ENCODE measurements at regions not wholly inside any gene's neighbourhood (a gene's known extent, or its start where the extent isn't known, plus 50 kb on each side); places are given as distances from the start of the nearest gene placed in this dataset.
"Not testable (repeated sequence)": the region's sequence is repeated elsewhere in the genome, so short reads cannot be mapped to it uniquely, and the experiment has no call there.

DNA sequence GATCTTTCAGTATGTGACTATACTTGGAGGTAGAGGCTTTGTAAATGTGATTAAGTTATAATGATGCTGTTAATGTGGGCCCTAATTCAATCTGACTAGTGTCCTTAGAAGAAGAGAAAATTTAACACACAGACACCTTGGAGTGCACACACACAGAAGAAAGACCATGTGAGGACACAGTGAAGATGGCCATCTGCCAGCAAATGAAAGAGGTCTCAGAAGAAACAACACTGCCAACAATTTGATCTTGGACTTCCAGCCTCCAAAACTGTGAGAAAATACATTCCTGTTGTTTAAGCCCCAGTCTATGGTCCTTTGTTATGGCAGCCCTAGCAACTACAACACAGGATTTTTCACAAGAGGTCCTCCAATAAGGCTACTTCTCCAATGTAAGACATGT is 120.9 kb upstream of the ABCB5 start:
- no peaks in the 10 kb centered on the region for H3K27me3 ChIP-seq (ENCODE audit: control insufficient read depth, insufficient read depth, low read length)
- H3K4me1 ChIP-seq (ENCODE audit: control insufficient read depth, insufficient read depth, low read length) = no peaks in the 10 kb centered on the region
- no peak overlapping the region for H3K27ac ChIP-seq (ENCODE audit: low read length)
- H3K36me3 ChIP-seq (ENCODE audit: control insufficient read depth, insufficient read depth, low read length) = no peaks in the 10 kb centered on the region
- no peak for DNase-seq (ENCODE audit: low read depth, low spot score)
- H3K4me3 ChIP-seq (ENCODE audit: low read length) = no peak overlapping the region
- H3K9me3 ChIP-seq (ENCODE audit: control insufficient read depth, insufficient read depth, low read length) = no peaks in the 10 kb centered on the region

DNA sequence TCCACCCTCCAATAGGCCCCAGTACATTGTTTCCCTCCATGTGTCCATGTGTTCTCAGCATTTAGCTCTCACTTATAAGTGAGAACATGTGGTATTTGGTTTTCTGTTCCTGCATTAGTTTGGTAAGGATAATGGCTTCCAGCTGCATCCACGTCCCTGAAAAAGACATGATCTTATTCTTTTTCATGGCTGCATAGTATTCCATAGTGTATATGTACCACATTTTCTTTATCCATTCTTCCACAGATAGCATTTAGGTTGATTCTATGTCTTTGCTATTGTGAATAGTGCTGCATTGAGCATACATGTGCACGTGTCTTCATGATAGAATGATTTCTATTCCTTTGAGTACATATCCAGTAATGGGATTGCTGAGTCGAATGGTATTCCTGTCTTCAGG is 114.0 kb upstream of the ABCB5 start:
- H3K27me3 ChIP-seq (ENCODE audit: control insufficient read depth, insufficient read depth, low read length); H3K4me3 ChIP-seq (ENCODE audit: low read length); H3K9me3 ChIP-seq (ENCODE audit: control insufficient read depth, insufficient read depth, low read length); DNase-seq (ENCODE audit: low read depth, low spot score); H3K36me3 ChIP-seq (ENCODE audit: control insufficient read depth, insufficient read depth, low read length); H3K27ac ChIP-seq (ENCODE audit: low read length); H3K4me1 ChIP-seq (ENCODE audit: control insufficient read depth, insufficient read depth, low read length): not testable (repeated sequence)
- no CpG with 5 or more reads among the region's 3 CpGs for WGBS (ENCODE audit: insufficient coverage, insufficient read length)

DNA sequence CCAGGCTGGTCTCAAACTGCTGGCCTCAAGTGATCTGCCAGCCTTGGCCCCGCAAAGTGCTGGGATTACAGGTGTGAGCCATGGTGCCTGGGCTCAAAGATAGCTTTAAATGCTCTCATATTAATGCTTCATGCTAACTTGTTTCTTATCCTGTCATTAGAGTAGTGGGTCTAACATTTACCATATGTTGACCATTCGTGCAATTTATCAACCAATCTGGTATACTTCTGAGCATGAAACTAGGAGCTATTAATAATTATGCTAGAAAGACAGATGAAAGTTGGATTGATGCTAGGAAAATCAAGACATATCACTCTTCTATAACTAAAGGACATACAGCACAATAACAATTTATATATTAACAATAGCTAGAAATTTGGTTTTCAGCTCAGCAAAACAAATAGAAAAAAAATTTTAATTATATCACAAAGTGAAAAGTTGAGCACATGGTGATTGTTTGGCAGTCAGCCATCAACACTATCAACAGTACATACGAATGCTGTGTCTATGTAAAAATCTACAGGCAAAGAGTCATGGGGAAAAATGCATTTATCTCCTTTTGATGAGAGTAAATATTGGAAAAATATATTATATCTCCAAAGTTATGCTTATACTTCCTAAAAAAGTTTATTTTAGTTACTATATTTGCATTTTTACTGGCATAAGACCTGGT is 112.1 kb upstream of the ABCB5 start:
- WGBS (ENCODE audit: insufficient coverage, insufficient read length) = no CpG with 5 or more reads among the region's 3 CpGs
- DNase-seq (ENCODE audit: low read depth, low spot score) = no peak

DNA sequence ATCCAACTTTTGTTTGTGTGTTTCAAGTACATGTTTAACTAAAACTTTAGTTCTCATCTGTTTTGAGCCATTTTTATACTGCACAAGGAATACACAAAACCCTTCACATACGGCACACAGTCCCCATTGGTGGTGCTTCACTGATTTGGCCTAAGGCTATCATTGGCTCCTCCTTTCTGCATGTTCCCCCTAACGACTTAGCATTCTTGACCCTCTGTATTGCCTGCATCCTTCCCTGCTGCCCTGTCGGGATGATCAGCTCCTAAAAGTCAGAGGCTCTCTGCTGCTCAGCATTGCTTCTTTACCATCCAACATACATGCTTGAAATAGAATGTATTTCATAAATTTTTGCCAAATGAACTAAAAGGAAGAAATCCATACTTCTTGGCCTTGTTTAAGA is 111.4 kb upstream of the ABCB5 start:
- no peaks in the 10 kb centered on the region for H3K4me1 ChIP-seq (ENCODE audit: control insufficient read depth, insufficient read depth, low read length)
- H3K27ac ChIP-seq (ENCODE audit: low read length) = no peak overlapping the region
- H3K4me3 ChIP-seq (ENCODE audit: low read length) = no peak overlapping the region
- no peaks in the 10 kb centered on the region for H3K9me3 ChIP-seq (ENCODE audit: control insufficient read depth, insufficient read depth, low read length)
- DNase-seq (ENCODE audit: low read depth, low spot score) = no peak
- no peaks in the 10 kb centered on the region for H3K36me3 ChIP-seq (ENCODE audit: control insufficient read depth, insufficient read depth, low read length)
- no CpG with 5 or more reads among the region's 3 CpGs for WGBS (ENCODE audit: insufficient coverage, insufficient read length)
- no peaks in the 10 kb centered on the region for H3K27me3 ChIP-seq (ENCODE audit: control insufficient read depth, insufficient read depth, low read length)

More for the DNA sequence above, 112.1 kb upstream of the ABCB5 start:
- no peaks in the 10 kb centered on the region for H3K27me3 ChIP-seq (ENCODE audit: control insufficient read depth, insufficient read depth, low read length)
- no peaks in the 10 kb centered on the region for H3K36me3 ChIP-seq (ENCODE audit: control insufficient read depth, insufficient read depth, low read length)
- no peaks in the 10 kb centered on the region for H3K4me1 ChIP-seq (ENCODE audit: control insufficient read depth, insufficient read depth, low read length)
- no peak overlapping the region for H3K4me3 ChIP-seq (ENCODE audit: low read length)
- H3K27ac ChIP-seq (ENCODE audit: low read length) = no peak overlapping the region
- no peaks in the 10 kb centered on the region for H3K9me3 ChIP-seq (ENCODE audit: control insufficient read depth, insufficient read depth, low read length)

- WGBS (ENCODE audit: insufficient coverage, insufficient read length) = 100% methylated on average over 1 of the region's 2 CpGs
- Histone ChIP-seq H3K4me3 (ENCODE audit: low read length) (no peak overlapping the region), H3K9me3 (ENCODE audit: control insufficient read depth, insufficient read depth, low read length) (no peaks in the 10 kb centered on the region), H3K27ac (ENCODE audit: low read length) (no peak overlapping the region), H3K36me3 (ENCODE audit: control insufficient read depth, insufficient read depth, low read length) (no peaks in the 10 kb centered on the region), H3K4me1 (ENCODE audit: control insufficient read depth, insufficient read depth, low read length) (no peaks in the 10 kb centered on the region), H3K27me3 (ENCODE audit: control insufficient read depth, insufficient read depth, low read length) (no peaks in the 10 kb centered on the region)
- DNase-seq (ENCODE audit: low read depth, low spot score) = no peak
Measured at GRCh38 chr7:20506175-20506574, 109.3 kb upstream of the ABCB5 start.

DNA sequence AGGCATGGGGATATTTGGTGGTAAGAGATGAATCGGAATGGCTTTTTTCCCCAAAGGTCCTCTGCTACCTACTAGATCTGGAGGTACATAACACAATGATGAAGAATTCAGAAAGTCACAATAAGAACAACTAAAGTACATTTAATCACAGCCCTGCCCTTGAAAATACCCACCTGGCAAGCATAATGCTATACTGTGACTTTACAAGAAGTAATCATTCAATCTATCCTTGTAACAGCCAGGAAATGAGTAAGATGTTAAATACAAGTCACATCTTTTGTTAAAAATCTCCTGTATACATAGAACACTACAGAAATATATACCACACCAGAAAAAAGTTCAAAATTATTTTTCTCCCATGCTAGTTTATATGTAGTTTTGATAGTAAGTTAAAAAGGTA is 108.3 kb upstream of the ABCB5 start:
- no CpG with 5 or more reads among the region's 1 CpG for WGBS (ENCODE audit: insufficient coverage, insufficient read length)
- no peaks in the 10 kb centered on the region for H3K9me3 ChIP-seq (ENCODE audit: control insufficient read depth, insufficient read depth, low read length)
- DNase-seq (ENCODE audit: low read depth, low spot score) = no peak
- no peak overlapping the region for H3K4me3 ChIP-seq (ENCODE audit: low read length)
- H3K27ac ChIP-seq (ENCODE audit: low read length) = no peak overlapping the region
- H3K4me1 ChIP-seq (ENCODE audit: control insufficient read depth, insufficient read depth, low read length) = no peaks in the 10 kb centered on the region
- no peaks in the 10 kb centered on the region for H3K36me3 ChIP-seq (ENCODE audit: control insufficient read depth, insufficient read depth, low read length)
- no peaks in the 10 kb centered on the region for H3K27me3 ChIP-seq (ENCODE audit: control insufficient read depth, insufficient read depth, low read length)

DNA sequence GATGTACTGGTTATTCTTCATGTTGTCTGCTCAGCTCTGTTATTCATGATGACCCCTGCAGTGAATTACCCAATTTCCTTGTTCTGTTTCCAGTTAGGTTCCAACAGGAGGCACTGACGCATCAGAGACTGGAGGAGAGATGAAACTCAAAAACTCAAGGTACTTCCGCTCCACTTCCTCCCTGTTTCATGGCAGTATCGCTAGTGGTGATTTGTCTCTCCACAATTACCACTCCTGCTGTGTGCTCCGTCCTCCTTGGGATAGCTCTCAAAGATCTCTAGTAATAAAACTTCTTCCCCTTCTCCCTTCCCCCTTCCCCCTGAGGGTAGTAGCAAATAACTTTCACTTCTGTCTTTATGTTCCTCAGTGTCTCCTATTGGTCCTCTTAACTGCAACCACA is 107.4 kb upstream of the ABCB5 start:
- Histone ChIP-seq H3K27ac (ENCODE audit: low read length) (no peak overlapping the region), H3K4me1 (ENCODE audit: control insufficient read depth, insufficient read depth, low read length) (no peaks in the 10 kb centered on the region), H3K4me3 (ENCODE audit: low read length) (no peak overlapping the region), H3K9me3 (ENCODE audit: control insufficient read depth, insufficient read depth, low read length) (no peaks in the 10 kb centered on the region), H3K36me3 (ENCODE audit: control insufficient read depth, insufficient read depth, low read length) (no peaks in the 10 kb centered on the region), H3K27me3 (ENCODE audit: control insufficient read depth, insufficient read depth, low read length) (no peaks in the 10 kb centered on the region)
- DNase-seq (ENCODE audit: low read depth, low spot score) = peak; percentile 11
- WGBS (ENCODE audit: insufficient coverage, insufficient read length) = no CpG with 5 or more reads among the region's 4 CpGs

- no peak for DNase-seq (ENCODE audit: low read depth, low spot score)
- H3K4me3 ChIP-seq (ENCODE audit: low read length) = no peak overlapping the region
- no peaks in the 10 kb centered on the region for H3K27me3 ChIP-seq (ENCODE audit: control insufficient read depth, insufficient read depth, low read length)
- H3K27ac ChIP-seq (ENCODE audit: low read length) = no peak overlapping the region
- WGBS (ENCODE audit: insufficient coverage, insufficient read length) = no CpG with 5 or more reads among the region's 4 CpGs
- H3K36me3 ChIP-seq (ENCODE audit: control insufficient read depth, insufficient read depth, low read length) = no peaks in the 10 kb centered on the region
- H3K4me1 ChIP-seq (ENCODE audit: control insufficient read depth, insufficient read depth, low read length) = no peaks in the 10 kb centered on the region
- no peaks in the 10 kb centered on the region for H3K9me3 ChIP-seq (ENCODE audit: control insufficient read depth, insufficient read depth, low read length)
Measured at GRCh38 chr7:20509892-20510572, 105.4 kb upstream of the ABCB5 start.

DNA sequence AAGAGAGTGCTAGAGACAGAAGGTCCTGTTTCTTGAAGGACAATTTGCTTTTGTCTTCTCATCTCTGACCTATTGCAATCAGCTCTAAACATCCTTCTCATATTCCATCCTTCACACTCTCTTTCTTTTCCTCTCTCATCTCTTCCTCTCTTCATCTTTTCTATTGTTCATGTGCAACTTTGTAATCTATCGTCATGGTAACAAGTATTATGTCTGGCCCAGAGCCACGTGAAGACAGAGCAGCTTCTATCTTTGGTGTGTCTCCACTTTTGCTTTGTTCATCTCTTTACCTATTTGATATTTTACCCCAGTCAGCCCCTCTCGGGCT is 104.9 kb upstream of the ABCB5 start:
- Histone ChIP-seq H3K9me3 (ENCODE audit: control insufficient read depth, insufficient read depth, low read length) (no peaks in the 10 kb centered on the region), H3K27ac (ENCODE audit: low read length) (no peak overlapping the region), H3K4me3 (ENCODE audit: low read length) (no peak overlapping the region), H3K27me3 (ENCODE audit: control insufficient read depth, insufficient read depth, low read length) (no peaks in the 10 kb centered on the region), H3K36me3 (ENCODE audit: control insufficient read depth, insufficient read depth, low read length) (no peaks in the 10 kb centered on the region), H3K4me1 (ENCODE audit: control insufficient read depth, insufficient read depth, low read length) (no peaks in the 10 kb centered on the region)
- DNase-seq (ENCODE audit: low read depth, low spot score) = no peak
- 100% methylated on average over 1 of the region's 3 CpGs for WGBS (ENCODE audit: insufficient coverage, insufficient read length)

DNA sequence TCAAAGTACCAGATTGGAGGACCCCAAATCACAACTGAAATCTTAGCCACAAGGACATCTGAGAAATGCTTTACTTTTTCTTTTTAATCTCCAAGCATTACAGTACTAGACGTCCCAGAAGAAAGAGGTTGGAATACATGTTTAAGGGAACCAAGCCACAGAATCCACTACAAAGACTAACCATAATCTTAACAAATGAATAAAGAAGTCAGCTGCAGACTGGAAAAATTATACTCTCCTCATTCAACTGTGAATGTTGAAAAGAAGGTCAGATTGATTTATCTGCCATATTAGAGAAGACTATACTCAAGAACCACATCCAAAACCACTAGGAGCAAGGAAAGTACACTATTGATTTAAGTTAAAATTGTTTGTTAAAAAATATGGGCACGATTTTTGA is 102.1 kb upstream of the ABCB5 start:
- Histone ChIP-seq H3K9me3 (ENCODE audit: control insufficient read depth, insufficient read depth, low read length) (no peaks in the 10 kb centered on the region), H3K4me3 (ENCODE audit: low read length) (no peak overlapping the region), H3K4me1 (ENCODE audit: control insufficient read depth, insufficient read depth, low read length) (no peaks in the 10 kb centered on the region), H3K27me3 (ENCODE audit: control insufficient read depth, insufficient read depth, low read length) (no peaks in the 10 kb centered on the region), H3K27ac (ENCODE audit: low read length) (no peak overlapping the region), H3K36me3 (ENCODE audit: control insufficient read depth, insufficient read depth, low read length) (no peaks in the 10 kb centered on the region)
- WGBS (ENCODE audit: insufficient coverage, insufficient read length) = no CpG with 5 or more reads among the region's 2 CpGs
- DNase-seq (ENCODE audit: low read depth, low spot score) = no peak

- Histone ChIP-seq H3K27me3 (ENCODE audit: control insufficient read depth, insufficient read depth, low read length) (no peaks in the 10 kb centered on the region), H3K4me1 (ENCODE audit: control insufficient read depth, insufficient read depth, low read length) (no peaks in the 10 kb centered on the region), H3K9me3 (ENCODE audit: control insufficient read depth, insufficient read depth, low read length) (no peaks in the 10 kb centered on the region), H3K36me3 (ENCODE audit: control insufficient read depth, insufficient read depth, low read length) (no peaks in the 10 kb centered on the region), H3K4me3 (ENCODE audit: low read length) (no peak overlapping the region), H3K27ac (ENCODE audit: low read length) (no peak overlapping the region)
- no peak for DNase-seq (ENCODE audit: low read depth, low spot score)
Measured at GRCh38 chr7:20513897-20514296, 101.6 kb upstream of the ABCB5 start.
